ENCODE measurements at regions not wholly inside any gene's neighbourhood (a gene's known extent, or its start where the extent isn't known, plus 50 kb on each side); places are given as distances from the start of the nearest gene placed in this dataset.
A peak's percentile ranks its signal among the peaks of the same experiment; 100 is the strongest.

- DNase-seq (ENCODE audit: extremely low read depth, low read depth): no peak
- TF ChIP-seq CTCF (IDR thresholded peaks at IDR 0.05; ENCODE audit: low read depth, low read length): no peak
Observed at GRCh38 chrX:25928316-25928715, 209.8 kb upstream of the MAGEB18 start.

DNA sequence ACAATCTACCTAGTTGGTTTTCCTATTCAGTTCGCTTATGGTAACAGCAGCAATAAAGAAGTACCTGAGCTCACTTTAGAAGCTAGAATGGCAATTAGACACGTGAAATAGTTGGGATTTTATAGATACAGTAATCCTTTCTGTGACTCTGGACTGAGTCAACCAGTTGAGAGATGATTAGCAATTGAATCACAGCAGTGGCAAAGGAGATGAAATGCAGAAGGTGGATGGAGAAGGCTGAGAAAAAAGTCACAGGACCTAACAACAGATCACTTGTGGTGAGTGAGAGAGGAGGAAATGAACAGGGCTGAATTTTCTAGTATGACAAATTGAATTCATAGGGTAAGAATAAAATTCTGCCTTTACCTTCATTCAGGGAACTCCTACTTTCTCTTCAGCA is 197.1 kb upstream of the MAGEB18 start:
- no peak for TF ChIP-seq CTCF (IDR thresholded peaks at IDR 0.05; ENCODE audit: low read depth, low read length)
- no peak for DNase-seq (ENCODE audit: extremely low read depth, low read depth)

DNA sequence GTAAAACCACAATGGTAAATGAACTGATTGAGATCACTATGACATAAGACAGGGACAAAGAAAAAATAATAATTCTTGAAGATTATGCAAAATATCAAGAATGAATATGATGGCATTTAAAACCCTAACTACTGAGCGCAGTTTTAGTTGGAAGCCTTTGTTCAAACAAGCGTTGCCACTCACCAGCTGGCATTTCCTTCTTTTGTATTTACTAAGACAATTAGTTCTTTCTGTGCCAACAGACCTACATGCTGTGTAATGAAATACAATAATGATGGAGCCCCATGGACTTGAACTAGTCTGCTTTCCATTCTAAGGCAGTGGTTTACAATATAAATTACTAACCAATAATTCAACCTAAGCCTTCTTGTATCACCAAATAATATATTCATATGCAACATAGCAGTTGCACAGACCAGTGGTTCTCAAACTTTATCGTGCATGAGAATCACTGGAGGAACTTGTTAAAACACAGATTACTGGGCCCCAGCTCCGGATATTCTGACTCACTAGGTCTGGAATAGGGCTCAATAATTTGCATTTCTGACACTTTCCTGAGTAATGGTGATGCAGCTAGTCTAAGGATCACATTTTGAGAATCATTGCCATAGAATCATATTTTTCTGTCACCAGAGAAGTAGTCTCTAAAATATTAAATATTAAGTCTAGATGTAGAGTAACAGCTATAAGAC is 196.4 kb upstream of the MAGEB18 start:
- no peak for DNase-seq (ENCODE audit: extremely low read depth, low read depth)
- no peak for TF ChIP-seq CTCF (IDR thresholded peaks at IDR 0.05; ENCODE audit: low read depth, low read length)

GRCh38 chrX:25968920-25969319 is 169.2 kb upstream of the MAGEB18 start:
- peak; percentile 33 for TF ChIP-seq CTCF (IDR thresholded peaks at IDR 0.05; ENCODE audit: low read depth, low read length)
- no peak for DNase-seq (ENCODE audit: extremely low read depth, low read depth)

GRCh38 chrX:25976683-25977310 is 161.3 kb upstream of the MAGEB18 start:
- DNase-seq (ENCODE audit: extremely low read depth, low read depth): no peak

GRCh38 chrX:25998687-25999086 is 139.5 kb upstream of the MAGEB18 start:
- no peak for TF ChIP-seq CTCF (IDR thresholded peaks at IDR 0.05; ENCODE audit: low read depth, low read length)
- no peak for DNase-seq (ENCODE audit: extremely low read depth, low read depth)

More at GRCh38 chrX:25976683-25977310, 161.3 kb upstream of the MAGEB18 start:
- TF ChIP-seq CTCF (IDR thresholded peaks at IDR 0.05; ENCODE audit: low read depth, low read length): no peak

DNA sequence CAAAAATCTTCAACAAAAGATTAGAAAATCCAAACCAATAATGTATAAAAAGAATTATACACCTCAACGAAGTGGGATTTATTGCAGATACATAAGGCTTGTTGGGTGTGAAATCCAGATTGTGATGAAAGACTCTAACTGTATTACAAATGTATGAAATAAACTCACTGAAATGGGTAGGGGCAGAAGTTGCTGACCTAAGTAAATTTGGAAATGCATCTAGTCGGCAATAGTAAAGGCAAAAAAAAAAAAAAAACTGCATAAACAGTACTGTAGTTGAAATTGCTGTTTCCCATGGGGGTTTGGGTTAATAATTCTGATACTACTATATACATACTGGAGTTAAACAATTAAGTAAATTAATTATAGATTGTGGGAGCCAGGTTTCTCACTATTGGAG is 130.7 kb upstream of the MAGEB18 start:
- no peak for TF ChIP-seq CTCF (IDR thresholded peaks at IDR 0.05; ENCODE audit: low read depth, low read length)
- no peak for DNase-seq (ENCODE audit: extremely low read depth, low read depth)
